ENCODE measurements at regions not wholly inside any gene's neighbourhood (a gene's known extent, or its start where the extent isn't known, plus 50 kb on each side); places are given as distances from the start of the nearest gene placed in this dataset.
"Not testable (repeated sequence)": the region's sequence is repeated elsewhere in the genome, so short reads cannot be mapped to it uniquely, and the experiment has no call there.

DNA sequence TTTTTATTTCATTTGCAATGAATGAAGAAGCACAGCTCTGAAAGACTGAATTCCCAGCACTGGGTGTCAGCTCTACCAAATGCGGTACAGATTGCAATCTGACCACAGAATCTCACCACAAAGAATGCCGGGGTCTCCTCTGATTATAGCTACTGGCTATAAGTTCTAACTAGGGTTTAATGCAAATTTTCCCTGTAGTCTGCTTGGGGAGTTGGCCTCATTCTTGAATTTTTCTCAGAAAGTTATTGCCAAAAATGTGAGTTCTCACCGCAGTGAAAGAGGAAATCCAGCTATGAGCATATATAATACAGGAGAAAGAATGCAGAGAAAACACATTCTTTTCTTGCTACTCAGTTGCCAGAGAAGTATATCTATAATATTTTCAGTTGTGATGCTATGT, 1255.7 kb upstream of the LRRTM3 start:
- H3K4me3 ChIP-seq (replicated peaks in 1 of 3; ENCODE audit: insufficient read depth in 1 of 3, low read depth in 2 of 3, low read length in 3 of 3), result no peak overlapping the region
- TF ChIP-seq, protein P1, sequence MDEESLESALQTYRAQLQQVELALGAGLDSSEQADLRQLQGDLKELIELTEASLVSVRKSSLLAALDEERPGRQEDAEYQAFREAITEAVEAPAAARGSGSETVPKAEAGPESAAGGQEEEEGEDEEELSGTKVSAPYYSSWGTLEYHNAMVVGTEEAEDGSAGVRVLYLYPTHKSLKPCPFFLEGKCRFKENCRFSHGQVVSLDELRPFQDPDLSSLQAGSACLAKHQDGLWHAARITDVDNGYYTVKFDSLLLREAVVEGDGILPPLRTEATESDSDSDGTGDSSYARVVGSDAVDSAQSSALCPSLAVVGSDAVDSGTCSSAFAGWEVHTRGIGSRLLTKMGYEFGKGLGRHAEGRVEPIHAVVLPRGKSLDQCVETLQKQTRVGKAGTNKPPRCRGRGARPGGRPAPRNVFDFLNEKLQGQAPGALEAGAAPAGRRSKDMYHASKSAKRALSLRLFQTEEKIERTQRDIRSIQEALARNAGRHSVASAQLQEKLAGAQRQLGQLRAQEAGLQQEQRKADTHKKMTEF (CRISPR knock-in tag; IDR thresholded peaks at IDR 0.05), result no peak
- in situ Hi-C loops (cut with HindIII; ENCODE audit: extremely low pct_ligation_motif_present, low pct_unique_long_range_greater_than_20kb), result no loop called here

DNA sequence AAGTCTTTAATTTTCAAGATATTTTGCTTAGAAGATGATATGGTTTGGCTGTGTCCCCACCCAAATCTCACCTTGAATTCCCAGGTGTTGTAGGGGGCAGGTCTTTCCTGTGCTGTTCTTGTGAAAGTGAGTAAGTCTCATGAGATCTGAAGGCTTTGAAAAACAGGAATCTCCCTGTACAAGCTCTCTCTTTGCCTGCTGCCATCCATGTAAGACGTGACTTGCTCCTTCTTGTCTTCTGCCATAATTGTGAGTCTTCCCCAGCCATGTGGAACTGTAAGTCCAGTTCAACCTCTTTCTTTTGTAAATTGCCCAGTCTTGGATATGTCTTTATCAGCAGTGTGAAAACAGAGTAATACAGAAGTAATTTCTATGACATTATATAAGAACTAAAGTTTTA, 1255.2 kb upstream of the LRRTM3 start:
- ATAC-seq; H3K4me2 ChIP-seq (ENCODE audit: low read depth, low read length); H3K36me3 ChIP-seq (replicated peaks in 1 of 2; ENCODE audit: control insufficient read depth in 1 of 2, insufficient read depth in 2 of 2, low read length in 2 of 2); FAIRE-seq; H3K4me3 ChIP-seq (replicated peaks in 1 of 3; ENCODE audit: insufficient read depth in 1 of 3, low read depth in 2 of 3, low read length in 3 of 3); in situ Hi-C loops (cut with HindIII; ENCODE audit: extremely low pct_ligation_motif_present, low pct_unique_long_range_greater_than_20kb); H3K27me3 ChIP-seq (ENCODE audit: control insufficient read depth in 1 of 2, insufficient read depth in 2 of 2, low read length in 2 of 2); H3K4me1 ChIP-seq (ENCODE audit: insufficient read depth, low read length); H3K9ac ChIP-seq (ENCODE audit: insufficient read depth, low read depth, low read length); DNase-seq (ENCODE audit: low spot score); H3K79me2 ChIP-seq (ENCODE audit: insufficient read depth, low read length); BruUV-seq (replicated peaks); H4K20me1 ChIP-seq (ENCODE audit: insufficient read depth, low read length); POLR2A ChIA-PET; H2AFZ ChIP-seq (ENCODE audit: low read length); CTCF ChIA-PET (ENCODE audit: low intra/inter-chr PET ratio, low total read pairs); H3K27ac ChIP-seq (ENCODE audit: extremely low read length, insufficient read depth, low read length); intact Hi-C loops (cut with micrococcal nuclease; ENCODE audit: unreplicated experiment): not testable (repeated sequence)
- WGBS (ENCODE audit: low lambda C conversion rate), result 59% methylated on average over 1 of the region's 1 CpG
- H3K9me3 ChIP-seq (ENCODE audit: low read length), result peaks cover 22% of the 10 kb centered on the region

More for the DNA sequence above, 1255.7 kb upstream of the LRRTM3 start:
- ATAC-seq (no peak), DNase-seq (ENCODE audit: low spot score) (no peak), FAIRE-seq (no peak)
- no TSS peak for BruUV-seq (replicated peaks)
- Histone ChIP-seq H3K79me2 (ENCODE audit: insufficient read depth, low read length) (no peaks in the 10 kb centered on the region), H3K4me1 (ENCODE audit: insufficient read depth, low read length) (no peaks in the 10 kb centered on the region), H3K36me3 (replicated peaks in 1 of 2; ENCODE audit: control insufficient read depth in 1 of 2, insufficient read depth in 2 of 2, low read length in 2 of 2) (no peaks in the 10 kb centered on the region), H2AFZ (ENCODE audit: low read length) (no peak overlapping the region), H3K4me2 (ENCODE audit: low read depth, low read length) (no peak overlapping the region), H3K27ac (ENCODE audit: extremely low read length, insufficient read depth, low read length) (no peak overlapping the region), H3K27me3 (ENCODE audit: control insufficient read depth in 1 of 2, insufficient read depth in 2 of 2, low read length in 2 of 2) (no peaks in the 10 kb centered on the region), H4K20me1 (ENCODE audit: insufficient read depth, low read length) (no peaks in the 10 kb centered on the region), H3K9me3 (ENCODE audit: low read length) (peaks cover 19% of the 10 kb centered on the region), H3K9ac (ENCODE audit: insufficient read depth, low read depth, low read length) (no peak overlapping the region)
- CTCF ChIA-PET (ENCODE audit: low intra/inter-chr PET ratio, low total read pairs), result no interaction called here
- WGBS (ENCODE audit: low lambda C conversion rate), result 69% methylated on average over 3 of the region's 3 CpGs
- intact Hi-C loops (cut with micrococcal nuclease; ENCODE audit: unreplicated experiment), result no loop called here
- POLR2A ChIA-PET, result no interaction called here

All from HepG2 (cell line).